Uterus (tissue), 2 donors: ENCODE measurements at regions not wholly inside any gene's neighbourhood (a gene's known extent, or its start where the extent isn't known, plus 50 kb on each side); places are given as distances from the start of the nearest gene placed in this dataset.

Source experiments
- CTCF ChIP-seq, 4 experiments: fragments of 200-600 bp in 2 of 4; fragments of 450-650 bp in 2 of 4; sonication (generic) in 2 of 4; IDR thresholded peaks; one replicate each; pipeline ENCODE4 v1.5.1; 2016 to 2019; ENCODE audit warnings: antibody characterized with exemption in 4 of 4, mild to moderate bottlenecking in 2 of 4, moderate library complexity in 1 of 4
- POLR2A ChIP-seq, 2 donors: fragments of 450-650 bp; IDR thresholded peaks; one replicate each; pipeline ENCODE4 v1.6.1; 2016; ENCODE audit warnings: antibody characterized with exemption in 2 of 2, mild to moderate bottlenecking in 1 of 2, moderate library complexity in 1 of 2

GRCh38 chr3:177733233-177733632 is 536.0 kb upstream of the TBL1XR1 start:
- TF ChIP-seq CTCF (IDR thresholded peaks at IDR 0.05): no peak
- TF ChIP-seq POLR2A (IDR thresholded peaks at IDR 0.05): no peak
